NCI-H2227 treated with DMSO at 0.1 percent for 48 hours (cell line): ENCODE measurements at regions not wholly inside any gene's neighbourhood (a gene's known extent, or its start where the extent isn't known, plus 50 kb on each side); places are given as distances from the start of the nearest gene placed in this dataset.
A peak's percentile ranks its signal among the peaks of the same experiment; 100 is the strongest.
"Not testable (repeated sequence)": the region's sequence is repeated elsewhere in the genome, so short reads cannot be mapped to it uniquely, and the experiment has no call there.

Source experiments
- DNase-seq: peaks from one replicate; lab custom pipeline; 2025; lab: John Stamatoyannopoulos, UW

DNA sequence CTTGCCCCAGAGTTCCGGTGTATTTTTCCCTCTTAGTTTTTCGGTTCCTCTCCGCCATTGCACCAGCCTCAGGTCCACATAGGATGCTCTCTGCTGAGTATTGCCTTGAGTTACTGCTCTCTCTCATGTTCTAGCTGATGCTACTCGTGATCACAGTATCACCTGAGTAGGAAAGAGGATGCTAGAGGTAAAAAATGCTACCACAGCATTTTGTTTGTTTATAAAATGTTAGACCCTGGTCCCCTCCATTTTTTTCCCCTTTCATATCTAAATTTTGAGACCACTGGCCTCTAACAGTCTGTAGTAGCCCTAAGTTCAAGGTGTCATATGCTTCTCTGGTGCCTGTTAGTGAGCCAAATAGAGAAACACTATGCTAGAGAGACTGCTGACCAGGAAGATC, 175.5 kb downstream of the OR2B2 start:
- DNase-seq = no peak

GRCh38 chr6:27728442-27728841, 183.8 kb downstream of the OR2B2 start:
- no peak for DNase-seq

- no peak for DNase-seq
These were observed 185.6 kb downstream of the OR2B2 start for GRCh38 chr6:27726619-27727023.

DNA sequence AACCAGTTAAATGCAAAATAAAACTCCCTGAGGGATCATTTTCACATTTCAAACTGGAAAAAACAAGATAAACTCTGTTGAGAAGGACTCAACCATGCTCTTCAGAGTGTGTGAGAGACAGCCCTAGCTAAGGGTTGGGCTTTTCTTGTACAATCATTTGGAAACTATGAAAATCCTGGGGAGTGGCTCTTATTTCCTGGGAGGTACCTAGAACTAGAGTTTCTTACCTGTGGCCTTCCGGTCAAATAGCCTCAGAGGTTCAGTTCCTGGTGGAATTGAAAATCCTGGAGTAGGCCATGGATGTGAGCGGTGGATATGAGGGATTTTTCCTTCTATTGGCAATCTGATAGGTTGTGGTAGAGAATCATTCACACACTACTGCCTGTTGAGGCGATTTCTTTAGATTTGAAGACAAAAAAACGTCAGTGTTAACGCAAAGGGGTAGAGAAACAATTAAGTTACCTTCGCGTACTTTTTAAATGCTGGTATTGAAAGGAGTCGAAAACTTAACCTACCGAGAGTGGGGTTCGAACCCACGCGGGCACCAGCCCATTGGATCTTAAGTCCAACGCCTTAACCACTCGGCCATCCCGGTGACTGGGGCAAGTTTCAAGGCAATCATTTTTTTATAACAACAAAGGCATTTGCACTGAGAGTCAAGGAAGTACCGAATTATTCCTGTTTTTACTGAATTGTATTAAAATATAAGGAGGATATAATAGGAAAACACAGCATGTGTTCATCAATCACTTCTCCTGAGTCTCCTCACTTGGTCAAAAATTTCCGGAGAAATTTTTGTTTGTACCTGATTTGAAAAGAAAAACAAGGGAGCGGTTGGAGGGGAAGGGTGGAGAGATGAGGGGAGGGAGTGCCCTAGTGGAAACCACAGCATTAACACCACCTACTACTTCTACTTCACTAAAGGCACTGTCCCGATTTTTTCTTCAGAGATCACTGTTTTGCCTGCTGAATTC, 191.3 kb downstream of the OR2B2 start:
- no peak for DNase-seq

DNA sequence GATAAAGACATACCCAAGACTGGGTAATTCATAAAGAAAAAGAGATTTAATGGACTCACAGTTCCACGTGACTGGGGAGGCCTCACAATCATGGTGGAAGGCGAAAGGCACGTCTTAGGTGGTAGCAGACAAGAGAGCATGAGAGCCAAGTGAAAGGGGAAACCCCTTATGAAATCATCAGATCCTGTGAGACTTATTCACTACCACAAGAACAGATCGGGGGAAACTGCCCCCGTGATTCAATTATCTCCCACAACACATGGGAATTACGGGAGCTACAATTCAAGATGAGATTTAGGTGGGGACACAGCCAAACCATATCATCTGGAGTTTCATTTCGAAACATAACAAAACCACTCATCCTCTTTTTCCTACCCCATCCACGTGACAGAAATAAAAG, 193.2 kb downstream of the OR2B2 start:
- not testable (repeated sequence) for DNase-seq

- no peak for DNase-seq
These were observed 205.8 kb downstream of the OR2B2 start for GRCh38 chr6:27706431-27706830.

DNA sequence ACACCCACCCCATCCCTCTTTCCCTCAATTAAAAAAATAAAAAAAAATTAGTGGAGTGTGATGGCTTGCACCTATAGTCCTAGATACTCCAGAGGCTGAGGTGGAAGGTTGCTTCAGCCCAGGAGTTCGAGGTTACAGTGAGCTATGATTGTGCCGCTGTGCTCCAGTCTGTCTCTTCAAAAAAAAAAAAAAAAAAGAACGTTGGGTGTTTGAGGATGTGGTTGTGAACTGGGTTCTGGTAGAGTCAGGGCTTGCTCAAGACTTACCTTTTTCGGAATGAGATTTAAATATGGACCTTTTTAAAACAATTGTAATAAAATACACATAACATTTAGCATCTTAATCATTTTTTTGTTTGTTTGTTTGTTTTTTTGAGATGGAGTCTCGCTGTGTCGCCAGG, 211.9 kb downstream of the OR2B2 start:
- no peak for DNase-seq

DNA sequence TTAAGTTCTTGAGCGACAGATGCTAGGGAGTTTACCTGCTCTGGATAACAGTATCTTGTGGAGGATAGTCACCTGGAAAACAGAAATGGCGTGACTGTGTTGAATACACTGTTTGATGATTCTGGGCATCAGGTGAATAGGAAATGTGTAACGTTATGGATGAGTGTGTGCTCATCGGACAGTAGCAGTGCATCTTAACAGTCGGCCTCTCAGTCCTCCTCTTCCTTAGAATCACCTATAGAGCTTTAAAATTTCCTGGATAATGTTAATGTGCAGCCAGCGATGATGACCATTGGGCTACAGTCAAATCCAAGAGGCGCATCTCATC, 217.7 kb downstream of the OR2B2 start:
- DNase-seq = peak; percentile 57

DNA sequence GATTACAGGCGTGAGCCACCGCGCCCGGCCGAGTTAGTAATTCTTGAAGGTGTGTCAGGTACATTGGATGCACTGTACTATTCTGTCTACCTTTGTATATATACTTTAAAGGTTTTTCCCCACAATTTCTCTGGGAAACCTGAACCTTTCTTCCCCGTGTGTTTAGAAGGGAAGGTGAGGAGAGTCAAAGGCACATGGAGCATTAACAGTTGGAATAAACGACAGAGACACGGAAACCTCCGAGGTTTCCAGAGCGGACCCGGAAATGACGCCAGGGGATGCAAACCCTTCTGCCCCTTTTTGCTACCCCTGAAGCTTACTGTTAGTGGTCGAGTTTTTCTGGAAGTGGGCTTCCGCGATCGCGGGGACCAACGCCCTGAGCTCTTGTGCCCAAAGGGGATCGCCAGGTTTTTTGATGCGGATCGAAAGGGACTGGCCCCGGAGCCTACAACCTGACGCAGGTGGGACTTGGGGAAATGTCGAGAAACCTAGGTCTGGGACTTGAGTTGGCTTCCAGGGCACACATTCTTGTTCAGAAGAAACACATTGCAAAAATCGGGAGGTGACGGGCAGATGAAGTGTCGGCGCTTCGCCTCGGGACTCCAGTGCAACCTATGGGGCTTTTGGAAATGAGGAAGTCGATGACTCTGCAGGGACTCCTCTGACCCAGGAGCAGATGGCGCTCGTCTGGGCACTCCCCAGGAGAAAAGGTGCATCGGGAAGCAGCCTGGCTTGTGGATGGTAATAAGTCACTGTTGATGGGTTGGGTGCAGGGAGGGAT, 218.2 kb downstream of the OR2B2 start:
- DNase-seq = peak; percentile 80

DNA sequence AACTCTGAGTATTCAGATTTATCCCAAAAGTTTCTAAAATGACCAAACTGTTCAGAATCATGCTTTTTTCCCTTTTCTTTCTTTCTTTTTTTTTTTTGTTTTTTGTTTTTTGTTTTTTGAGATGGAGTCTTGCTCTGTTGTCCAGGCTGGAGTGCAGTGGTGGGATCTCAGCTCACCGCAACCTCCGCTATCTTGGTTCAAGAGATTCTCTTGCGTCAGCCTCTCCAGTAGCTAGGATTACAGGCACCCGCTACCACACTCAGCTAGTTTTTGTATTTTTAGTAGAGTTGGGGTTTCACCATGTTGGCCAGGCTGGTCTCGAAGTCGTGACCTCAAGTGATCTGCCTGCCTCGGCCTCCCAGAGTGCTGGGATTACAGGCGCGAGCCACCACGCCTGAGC, 219.2 kb upstream of the ZNF184 start:
- not testable (repeated sequence) for DNase-seq

- peak; percentile 93 for DNase-seq
These were observed 215.2 kb upstream of the ZNF184 start for GRCh38 chr6:27688014-27688586.

DNA sequence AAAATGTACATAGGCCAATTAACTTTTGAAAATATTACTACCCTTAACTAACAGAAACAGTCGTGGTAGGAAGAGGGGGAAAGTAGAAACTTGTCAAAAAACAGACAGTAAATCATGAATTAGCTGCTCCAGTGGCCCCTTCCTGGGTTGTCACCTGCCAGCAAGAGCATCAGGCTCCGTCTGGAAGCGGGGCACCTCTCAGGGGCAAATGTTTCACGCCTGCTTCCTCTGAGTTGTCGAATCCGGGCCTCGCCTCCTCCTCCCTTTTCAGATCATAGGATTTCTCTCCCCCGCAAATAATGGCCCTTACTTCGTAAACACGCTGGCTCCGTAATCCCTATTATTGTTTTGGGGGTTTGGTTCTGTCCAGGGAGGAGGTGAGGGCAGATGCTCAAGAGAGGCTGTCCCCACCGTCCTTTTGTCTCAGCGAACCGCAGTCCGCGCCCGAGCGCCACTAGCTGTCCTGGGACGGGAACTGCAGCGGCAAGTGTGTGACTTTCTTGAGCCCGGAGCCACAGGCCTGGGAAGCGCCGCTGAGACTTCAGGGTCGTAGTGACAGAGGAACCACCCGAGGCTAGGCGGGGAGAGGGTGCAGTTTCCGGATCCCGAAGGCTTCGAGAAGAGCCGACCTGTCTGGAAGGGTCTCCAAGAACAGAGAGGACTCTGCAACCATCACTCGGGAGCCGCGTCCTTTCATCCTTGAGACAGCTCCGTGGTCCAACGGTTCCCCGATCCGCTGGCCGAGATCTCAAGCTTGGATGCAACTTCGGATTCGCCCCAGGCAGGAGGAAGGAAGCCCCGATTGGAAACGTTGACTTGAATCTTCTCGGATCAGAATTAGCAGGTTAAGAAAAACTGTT, 214.5 kb upstream of the ZNF184 start:
- peak; percentile 92 for DNase-seq

- no peak for DNase-seq
These were observed 212.4 kb upstream of the ZNF184 start for GRCh38 chr6:27685279-27685678.

GRCh38 chr6:27684264-27685211, 211.6 kb upstream of the ZNF184 start:
- peak; percentile 64 for DNase-seq

DNA sequence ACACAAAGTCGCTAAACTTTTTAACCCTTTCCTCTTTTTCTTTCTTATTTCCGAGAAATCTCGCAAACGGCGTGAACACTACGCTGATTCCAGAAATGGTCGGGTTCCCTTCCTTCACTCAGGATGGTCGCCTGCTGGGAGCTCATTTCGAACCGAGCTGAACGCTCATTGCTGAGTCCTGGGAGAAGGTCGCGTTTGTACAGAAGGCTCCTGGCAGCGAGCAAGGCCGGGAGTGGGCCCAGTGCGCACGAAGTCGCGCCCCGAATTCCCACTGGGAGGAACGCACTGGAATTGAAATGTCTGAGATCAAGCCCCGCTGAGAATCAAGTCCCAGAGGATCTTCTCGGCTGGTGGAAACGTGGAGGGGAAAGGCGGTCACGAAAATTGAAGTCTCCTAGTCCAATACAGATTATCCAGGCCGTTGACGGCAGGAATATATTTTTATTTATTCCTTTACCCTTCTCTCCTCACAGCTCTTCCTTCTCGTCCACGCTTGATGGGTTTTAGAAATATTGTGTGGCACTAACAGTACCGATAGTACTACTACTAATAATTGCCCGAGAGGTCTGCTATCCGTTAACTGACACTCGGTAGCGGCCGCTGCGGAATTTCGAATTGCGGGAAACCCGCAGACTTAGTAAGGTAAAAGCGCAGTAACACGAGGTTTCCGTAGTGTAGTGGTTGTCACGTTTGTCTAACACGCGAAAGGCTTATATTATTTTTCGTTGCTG, 207.2 kb upstream of the ZNF184 start:
- no peak for DNase-seq

GRCh38 chr6:27679308-27679963, 206.5 kb upstream of the ZNF184 start:
- DNase-seq = no peak

DNA sequence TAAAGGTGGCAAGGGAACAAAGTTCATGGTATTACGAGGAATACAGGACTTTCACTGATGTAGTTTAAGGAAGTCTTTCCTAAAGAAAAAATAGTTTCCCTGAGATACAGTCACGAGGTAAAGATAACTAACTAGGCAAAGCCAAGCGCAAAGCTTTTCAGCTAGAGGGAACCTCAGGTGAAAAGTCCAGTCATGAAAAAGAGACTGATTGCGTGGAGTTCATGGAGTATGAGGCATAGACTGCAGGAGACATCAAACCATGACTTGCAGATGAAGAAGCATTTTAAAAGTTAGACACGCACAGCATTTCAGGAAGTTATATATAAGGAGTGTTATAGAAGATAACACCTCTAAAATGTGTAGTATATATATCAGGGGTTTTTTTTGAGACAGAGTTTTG, 205.6 kb upstream of the ZNF184 start:
- DNase-seq = no peak

DNA sequence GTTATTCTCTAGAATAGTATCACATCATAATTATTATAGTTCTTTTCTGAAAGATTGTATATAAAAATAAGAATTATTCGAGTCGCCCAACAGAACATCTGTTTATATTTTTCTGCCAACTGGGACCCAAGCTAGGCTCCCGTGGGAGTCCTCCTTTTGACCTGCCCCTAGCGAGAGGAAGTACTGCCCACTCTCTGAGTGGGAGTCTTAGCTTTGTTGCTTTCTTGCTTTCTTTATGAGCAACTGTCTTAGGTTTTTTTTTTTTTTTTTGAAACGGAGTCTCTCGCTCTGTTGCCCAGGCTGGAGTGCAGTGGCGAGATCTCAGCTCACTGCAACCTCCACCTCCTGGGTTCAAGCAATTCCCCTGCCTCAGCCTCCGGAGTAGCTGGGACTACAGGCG, 202.0 kb upstream of the ZNF184 start:
- DNase-seq = no peak

GRCh38 chr6:27672113-27672799, 199.4 kb upstream of the ZNF184 start:
- peak; percentile 79 for DNase-seq
